Mammary epithelial cell (primary cell): ENCODE measurements at regions not wholly inside any gene's neighbourhood (a gene's known extent, or its start where the extent isn't known, plus 50 kb on each side); places are given as distances from the start of the nearest gene placed in this dataset.

ENCODE experiments used
- CTCF ChIP-seq, 2 donors: IDR thresholded peaks in 1 of 2; conservative IDR thresholded peaks in 1 of 2; 2 replicates each; pipeline ENCODE4 v1.5.1; 2011 to 2012; ENCODE audit warnings: inconsistent platforms in 2 of 2, low read length in 2 of 2, mild to moderate bottlenecking in 2 of 2, control low read depth in 1 of 2, low read depth in 1 of 2; ENCODE audit not compliant: insufficient read depth in 1 of 2; ENCODE audit errors: extremely low read depth in 1 of 2
- EZH2 ChIP-seq: IDR thresholded peaks from 2 replicates; pipeline ENCODE4 v1.6.1; 2012; ENCODE audit warnings: low read length, inconsistent platforms, borderline replicate concordance

DNA sequence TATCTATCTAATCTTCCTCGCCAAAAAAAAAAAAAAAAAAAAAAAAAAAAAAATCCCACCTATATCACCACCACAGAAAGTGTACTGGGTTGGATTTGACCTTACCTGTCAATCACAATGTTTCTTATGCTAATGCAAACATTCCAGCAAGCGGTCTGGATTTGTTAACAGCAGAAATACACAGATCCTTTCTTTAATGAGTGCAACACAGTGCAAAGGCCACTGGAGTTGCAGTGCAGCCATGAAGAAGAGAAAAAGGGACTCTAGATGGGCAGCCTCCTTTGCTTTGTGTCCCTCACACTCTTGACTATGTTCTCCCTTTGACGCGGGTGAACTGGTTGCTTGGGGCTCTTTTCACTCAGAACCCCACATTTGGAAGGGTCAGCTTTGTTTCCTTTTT is 127.3 kb upstream of the PRKCQ start:
- TF ChIP-seq CTCF (conservative IDR thresholded peaks at IDR 0.05 in 1 of 2, IDR thresholded peaks at IDR 0.05 in 1 of 2; ENCODE audit: extremely low read depth in 1 of 2, insufficient read depth in 1 of 2, low read depth in 1 of 2, low read length in 2 of 2) (no peak), EZH2 (no peak)
